GM12878 (cell line): ENCODE measurements at regions not wholly inside any gene's neighbourhood (a gene's known extent, or its start where the extent isn't known, plus 50 kb on each side); places are given as distances from the start of the nearest gene placed in this dataset.

Source experiments
- ATAC-seq: fragments of 200-7000 bp; cut with Tn5 transposase; 3 replicates; pipeline ENCODE4 v1.9.1; 2020; ENCODE audit warnings: mild to moderate bottlenecking, moderate library complexity
- BruUV-seq: library from RNA; stranded (reverse); fragments of 400-500 nt; replicated peaks from 2 replicates; lab custom pipeline; 2021; lab: Mats Ljungman, UMichigan
- CTCF ChIA-PET: fragments of 300-600 bp; sonication (Branson Sonifier 250); formaldehyde crosslinking; extraction: SDS; loops from one replicate; lab custom pipeline; 2021; ENCODE audit warnings: inconsistent platforms; lab: Yijun Ruan, JAX
- POLR2A ChIA-PET: fragments of 350-600 bp; formaldehyde crosslinking; extraction: SDS; loops from one replicate; lab custom pipeline; 2021; ENCODE audit warnings: inconsistent platforms; lab: Charles Lee
- RAD21 ChIA-PET: fragments of 300-600 bp; sonication (Branson Sonifier 250); formaldehyde crosslinking; loops from one replicate; lab custom pipeline; 2023; ENCODE audit warnings: antibody characterized with exemption; ENCODE audit not compliant: unreplicated experiment; lab: Charles Lee
- SMC1A ChIA-PET: fragments of 300-600 bp; sonication (Branson Sonifier 250); formaldehyde crosslinking; loops from one replicate; lab custom pipeline; 2023; ENCODE audit not compliant: unreplicated experiment, uncharacterized antibody; lab: Charles Lee
- DNase-seq: peaks from one replicate; pipeline ENCODE4 v3.0.0-alpha.2; 2011; ENCODE audit warnings: low read depth, low spot score
- FAIRE-seq: peaks from 3 replicates; lab custom pipeline; 2011; peaks lifted over from hg19 to GRCh38; lab: Jason Lieb, UNC
- H2AFZ ChIP-seq: 2 replicates; pipeline ENCODE4 v1.6.0; 2011; ENCODE audit warnings: low read depth, low read length, control low read depth; ENCODE audit not compliant: control insufficient read depth
- H3K27ac ChIP-seq: 2 replicates; pipeline ENCODE4 v1.5.1; 2011; ENCODE audit warnings: control low read depth; ENCODE audit not compliant: control insufficient read depth, insufficient read depth
- H3K27me3 ChIP-seq, 2 experiments: replicated peaks in 1 of 2; 2 replicates each; pipeline versions ENCODE4 v1.6.0 to v1.6.1; 2011; ENCODE audit warnings: low read length in 1 of 2; ENCODE audit not compliant: control insufficient read depth in 2 of 2, insufficient read depth in 2 of 2
- H3K36me3 ChIP-seq, 2 experiments: 2 replicates each; pipeline ENCODE4 v1.5.1; 2011; ENCODE audit warnings: low read length in 1 of 2; ENCODE audit not compliant: control insufficient read depth in 2 of 2, insufficient read depth in 2 of 2
- H3K4me1 ChIP-seq: 2 replicates; pipeline ENCODE4 v1.6.1; 2011; ENCODE audit warnings: mild to moderate bottlenecking, low read length, moderate library complexity, mixed read lengths; ENCODE audit not compliant: control insufficient read depth, insufficient read depth
- H3K4me2 ChIP-seq: 2 replicates; pipeline ENCODE4 v1.6.0; 2011; ENCODE audit warnings: control low read depth; ENCODE audit not compliant: control insufficient read depth, insufficient read depth
- H3K4me3 ChIP-seq: fragments of 200-600 bp; sonication (generic); 2 replicates; pipeline ENCODE4 v1.5.1; 2016
- H3K79me2 ChIP-seq: 2 replicates; pipeline ENCODE4 v1.6.0; 2011; ENCODE audit warnings: low read length; ENCODE audit not compliant: control insufficient read depth, insufficient read depth
- H3K9ac ChIP-seq: 2 replicates; pipeline ENCODE4 v1.8.0; 2011; ENCODE audit warnings: low read length, control low read depth, mixed read lengths; ENCODE audit not compliant: control insufficient read depth, insufficient read depth
- H3K9me3 ChIP-seq: replicated peaks from 3 replicates; pipeline ENCODE4 v1.5.1; 2011; ENCODE audit warnings: mild to moderate bottlenecking, low read length; ENCODE audit not compliant: control insufficient read depth, insufficient read depth
- H4K20me1 ChIP-seq: 2 replicates; pipeline ENCODE4 v1.6.0; 2011; ENCODE audit not compliant: control insufficient read depth, insufficient read depth
- EZH2 ChIP-seq: IDR thresholded peaks from 2 replicates; pipeline ENCODE4 v1.6.1; 2012; ENCODE audit warnings: low read depth, mild to moderate bottlenecking, control low read depth, inconsistent platforms, low read length, borderline replicate concordance; ENCODE audit not compliant: control insufficient read depth
- FOXM1 ChIP-seq: IDR thresholded peaks from 2 replicates; pipeline ENCODE4 v1.6.1; 2012; ENCODE audit warnings: low read depth, mild to moderate bottlenecking, inconsistent platforms, low read length, moderate library complexity
- GATAD2B ChIP-seq: fragments of 450-650 bp; conservative IDR thresholded peaks from 2 replicates; pipeline ENCODE4 v1.6.1; 2017; ENCODE audit warnings: low read depth, mild to moderate bottlenecking, moderate library complexity
- HDGF ChIP-seq: fragments of 450-650 bp; IDR thresholded peaks from 2 replicates; pipeline ENCODE4 v1.6.1; 2016; ENCODE audit warnings: antibody characterized with exemption
- NFYB ChIP-seq: IDR thresholded peaks from 2 replicates; pipeline ENCODE4 v1.6.1; 2011; ENCODE audit warnings: low read depth, mild to moderate bottlenecking, low read length, improper control_type of control experiment, moderate library complexity; ENCODE audit not compliant: insufficient read depth
- RAD51 ChIP-seq: fragments of 450-650 bp; IDR thresholded peaks from 2 replicates; pipeline ENCODE4 v1.6.1; 2016; ENCODE audit warnings: moderate library complexity, mild to moderate bottlenecking, inconsistent platforms
- RBBP5 ChIP-seq: fragments of 200-600 bp; sonication (generic); conservative IDR thresholded peaks from 2 replicates; pipeline ENCODE4 v1.6.1; 2016
- SIN3A ChIP-seq: IDR thresholded peaks from 2 replicates; pipeline ENCODE4 v1.6.1; 2012; ENCODE audit warnings: low read depth, low read length, improper control_type of control experiment
- SMAD1 ChIP-seq: fragments of 450-650 bp; IDR thresholded peaks from 2 replicates; pipeline ENCODE4 v1.6.1; 2018; ENCODE audit warnings: mild to moderate bottlenecking, low read depth; ENCODE audit not compliant: partially characterized antibody
- WGBS: methylation state at CpG from one replicate; pipeline ENCODE4 v1.1.6; 2016; ENCODE audit warnings: low lambda C conversion rate; ENCODE audit not compliant: insufficient replicate concordance, insufficient coverage; ENCODE audit errors: missing lambda C conversion rate; 5-methylcytosine and 5-hydroxymethylcytosine counted together
- in situ Hi-C: fragments of 300-500 bp; cut with MboI; formaldehyde crosslinking; loops from 9 replicates; pipeline ENCODE4 v1.14.3; 2018; ENCODE audit warnings: mixed read lengths
- intact Hi-C: fragments of 100-400 bp; cut with micrococcal nuclease; formaldehyde crosslinking; loops from one replicate; pipeline ENCODE4 v1.14.2; 2022; ENCODE audit not compliant: unreplicated experiment
- TF ChIP-seq, protein P1 (sequence below): fragments of 450-650 bp; conservative IDR thresholded peaks from 2 replicates; pipeline ENCODE4 v1.6.1; 2017; ENCODE audit warnings: mild to moderate bottlenecking, moderate library complexity
- TF ChIP-seq, protein P2 (sequence below): fragments of 450-650 bp; IDR thresholded peaks from 2 replicates; pipeline ENCODE4 v1.6.1; 2017; ENCODE audit warnings: mild to moderate bottlenecking, moderate library complexity
- TF ChIP-seq, protein P3 (sequence below): IDR thresholded peaks from 2 replicates; pipeline ENCODE4 v1.6.1; 2012; ENCODE audit warnings: low read length, inconsistent platforms
- TF ChIP-seq, protein P4 (sequence below): IDR thresholded peaks from 2 replicates; pipeline ENCODE4 v1.6.1; 2011; ENCODE audit warnings: borderline replicate concordance, low read depth, mild to moderate bottlenecking, moderate library complexity, mixed read lengths, low read length; ENCODE audit not compliant: insufficient read depth; ENCODE audit errors: extremely low read length

DNA sequence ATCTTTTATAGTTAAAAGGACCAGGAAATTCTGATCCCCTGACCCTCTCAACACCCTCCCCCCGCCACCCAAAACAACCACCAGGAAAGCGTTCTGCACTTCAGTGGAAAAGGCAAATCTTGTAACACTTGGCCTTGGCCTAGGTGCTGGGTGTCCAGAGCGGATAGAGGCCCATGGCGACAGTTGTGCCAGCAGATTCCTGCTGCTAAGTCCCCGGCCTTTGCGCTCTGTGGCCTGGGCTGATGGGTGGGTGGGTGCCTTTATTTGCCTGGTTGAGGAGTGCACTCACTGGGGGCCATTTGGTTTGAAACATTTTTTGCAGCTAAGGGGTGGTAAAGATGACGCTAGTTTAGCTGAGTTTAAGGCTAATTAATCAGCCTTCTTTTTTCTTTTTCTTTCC, 127.9 kb upstream of the ERRFI1 start:
- no peak overlapping the region for H3K27ac ChIP-seq
- ChIA-PET RAD21 (interaction anchor here (2.0 kb wide), 1 partner anchor 13 kb away, joined by 10 read pairs; no protein-coding TSS in a partner anchor), SMC1A (interaction anchor here (1.0 to 1.5 kb wide), 4 partner anchors 11 to 33 kb away, joined by 3 to 9 read pairs (median 5); no protein-coding TSS in a partner anchor), POLR2A (no interaction called here), CTCF (interaction anchor here (0.6 kb wide), 1 partner anchor 15 kb away, joined by 3 read pairs; no protein-coding TSS in a partner anchor)
- intact Hi-C loops = no loop called here
- no peaks in the 10 kb centered on the region; the same call in 2 of the 3 replicates for H3K9me3 ChIP-seq
- BruUV-seq = no TSS peak
- no peak overlapping the region for H3K4me3 ChIP-seq
- H3K9ac ChIP-seq = no peak overlapping the region
- in situ Hi-C loops = no loop called here
- ATAC-seq = no peak
- peaks cover 7% of the 10 kb centered on the region for H3K4me1 ChIP-seq
- 83% methylated on average over 7 of the region's 7 CpGs for WGBS
- no peaks in the 10 kb centered on the region for H3K27me3 ChIP-seq
- no peaks in the 10 kb centered on the region for H3K36me3 ChIP-seq
- DNase-seq = no peak
- H4K20me1 ChIP-seq = no peaks in the 10 kb centered on the region
- no peak overlapping the region for H2AFZ ChIP-seq
- FAIRE-seq = no peak
- no peak overlapping the region for H3K4me2 ChIP-seq
- no peaks in the 10 kb centered on the region for H3K79me2 ChIP-seq
- no peak for TF ChIP-seq GATAD2B
- TF ChIP-seq SMAD1 = no peak
- no peak for TF ChIP-seq EZH2
- no peak for TF ChIP-seq NFYB
- TF ChIP-seq FOXM1 = no peak
- TF ChIP-seq SIN3A = no peak
- TF ChIP-seq, protein P1, sequence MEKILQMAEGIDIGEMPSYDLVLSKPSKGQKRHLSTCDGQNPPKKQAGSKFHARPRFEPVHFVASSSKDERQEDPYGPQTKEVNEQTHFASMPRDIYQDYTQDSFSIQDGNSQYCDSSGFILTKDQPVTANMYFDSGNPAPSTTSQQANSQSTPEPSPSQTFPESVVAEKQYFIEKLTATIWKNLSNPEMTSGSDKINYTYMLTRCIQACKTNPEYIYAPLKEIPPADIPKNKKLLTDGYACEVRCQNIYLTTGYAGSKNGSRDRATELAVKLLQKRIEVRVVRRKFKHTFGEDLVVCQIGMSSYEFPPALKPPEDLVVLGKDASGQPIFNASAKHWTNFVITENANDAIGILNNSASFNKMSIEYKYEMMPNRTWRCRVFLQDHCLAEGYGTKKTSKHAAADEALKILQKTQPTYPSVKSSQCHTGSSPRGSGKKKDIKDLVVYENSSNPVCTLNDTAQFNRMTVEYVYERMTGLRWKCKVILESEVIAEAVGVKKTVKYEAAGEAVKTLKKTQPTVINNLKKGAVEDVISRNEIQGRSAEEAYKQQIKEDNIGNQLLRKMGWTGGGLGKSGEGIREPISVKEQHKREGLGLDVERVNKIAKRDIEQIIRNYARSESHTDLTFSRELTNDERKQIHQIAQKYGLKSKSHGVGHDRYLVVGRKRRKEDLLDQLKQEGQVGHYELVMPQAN = no peak
- TF ChIP-seq, protein P2, sequence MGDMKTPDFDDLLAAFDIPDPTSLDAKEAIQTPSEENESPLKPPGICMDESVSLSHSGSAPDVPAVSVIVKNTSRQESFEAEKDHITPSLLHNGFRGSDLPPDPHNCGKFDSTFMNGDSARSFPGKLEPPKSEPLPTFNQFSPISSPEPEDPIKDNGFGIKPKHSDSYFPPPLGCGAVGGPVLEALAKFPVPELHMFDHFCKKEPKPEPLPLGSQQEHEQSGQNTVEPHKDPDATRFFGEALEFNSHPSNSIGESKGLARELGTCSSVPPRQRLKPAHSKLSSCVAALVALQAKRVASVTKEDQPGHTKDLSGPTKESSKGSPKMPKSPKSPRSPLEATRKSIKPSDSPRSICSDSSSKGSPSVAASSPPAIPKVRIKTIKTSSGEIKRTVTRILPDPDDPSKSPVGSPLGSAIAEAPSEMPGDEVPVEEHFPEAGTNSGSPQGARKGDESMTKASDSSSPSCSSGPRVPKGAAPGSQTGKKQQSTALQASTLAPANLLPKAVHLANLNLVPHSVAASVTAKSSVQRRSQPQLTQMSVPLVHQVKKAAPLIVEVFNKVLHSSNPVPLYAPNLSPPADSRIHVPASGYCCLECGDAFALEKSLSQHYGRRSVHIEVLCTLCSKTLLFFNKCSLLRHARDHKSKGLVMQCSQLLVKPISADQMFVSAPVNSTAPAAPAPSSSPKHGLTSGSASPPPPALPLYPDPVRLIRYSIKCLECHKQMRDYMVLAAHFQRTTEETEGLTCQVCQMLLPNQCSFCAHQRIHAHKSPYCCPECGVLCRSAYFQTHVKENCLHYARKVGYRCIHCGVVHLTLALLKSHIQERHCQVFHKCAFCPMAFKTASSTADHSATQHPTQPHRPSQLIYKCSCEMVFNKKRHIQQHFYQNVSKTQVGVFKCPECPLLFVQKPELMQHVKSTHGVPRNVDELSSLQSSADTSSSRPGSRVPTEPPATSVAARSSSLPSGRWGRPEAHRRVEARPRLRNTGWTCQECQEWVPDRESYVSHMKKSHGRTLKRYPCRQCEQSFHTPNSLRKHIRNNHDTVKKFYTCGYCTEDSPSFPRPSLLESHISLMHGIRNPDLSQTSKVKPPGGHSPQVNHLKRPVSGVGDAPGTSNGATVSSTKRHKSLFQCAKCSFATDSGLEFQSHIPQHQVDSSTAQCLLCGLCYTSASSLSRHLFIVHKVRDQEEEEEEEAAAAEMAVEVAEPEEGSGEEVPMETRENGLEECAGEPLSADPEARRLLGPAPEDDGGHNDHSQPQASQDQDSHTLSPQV = no peak
- TF ChIP-seq, protein P3, sequence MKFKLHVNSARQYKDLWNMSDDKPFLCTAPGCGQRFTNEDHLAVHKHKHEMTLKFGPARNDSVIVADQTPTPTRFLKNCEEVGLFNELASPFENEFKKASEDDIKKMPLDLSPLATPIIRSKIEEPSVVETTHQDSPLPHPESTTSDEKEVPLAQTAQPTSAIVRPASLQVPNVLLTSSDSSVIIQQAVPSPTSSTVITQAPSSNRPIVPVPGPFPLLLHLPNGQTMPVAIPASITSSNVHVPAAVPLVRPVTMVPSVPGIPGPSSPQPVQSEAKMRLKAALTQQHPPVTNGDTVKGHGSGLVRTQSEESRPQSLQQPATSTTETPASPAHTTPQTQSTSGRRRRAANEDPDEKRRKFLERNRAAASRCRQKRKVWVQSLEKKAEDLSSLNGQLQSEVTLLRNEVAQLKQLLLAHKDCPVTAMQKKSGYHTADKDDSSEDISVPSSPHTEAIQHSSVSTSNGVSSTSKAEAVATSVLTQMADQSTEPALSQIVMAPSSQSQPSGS = no peak
- TF ChIP-seq, protein P4, sequence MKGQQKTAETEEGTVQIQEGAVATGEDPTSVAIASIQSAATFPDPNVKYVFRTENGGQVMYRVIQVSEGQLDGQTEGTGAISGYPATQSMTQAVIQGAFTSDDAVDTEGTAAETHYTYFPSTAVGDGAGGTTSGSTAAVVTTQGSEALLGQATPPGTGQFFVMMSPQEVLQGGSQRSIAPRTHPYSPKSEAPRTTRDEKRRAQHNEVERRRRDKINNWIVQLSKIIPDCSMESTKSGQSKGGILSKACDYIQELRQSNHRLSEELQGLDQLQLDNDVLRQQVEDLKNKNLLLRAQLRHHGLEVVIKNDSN = no peak
- TF ChIP-seq RBBP5 = no peak
- TF ChIP-seq HDGF = no peak
- no peak for TF ChIP-seq RAD51
